ENCODE measurements at regions not wholly inside any gene's neighbourhood (a gene's known extent, or its start where the extent isn't known, plus 50 kb on each side); places are given as distances from the start of the nearest gene placed in this dataset.

- TF ChIP-seq, protein P1, sequence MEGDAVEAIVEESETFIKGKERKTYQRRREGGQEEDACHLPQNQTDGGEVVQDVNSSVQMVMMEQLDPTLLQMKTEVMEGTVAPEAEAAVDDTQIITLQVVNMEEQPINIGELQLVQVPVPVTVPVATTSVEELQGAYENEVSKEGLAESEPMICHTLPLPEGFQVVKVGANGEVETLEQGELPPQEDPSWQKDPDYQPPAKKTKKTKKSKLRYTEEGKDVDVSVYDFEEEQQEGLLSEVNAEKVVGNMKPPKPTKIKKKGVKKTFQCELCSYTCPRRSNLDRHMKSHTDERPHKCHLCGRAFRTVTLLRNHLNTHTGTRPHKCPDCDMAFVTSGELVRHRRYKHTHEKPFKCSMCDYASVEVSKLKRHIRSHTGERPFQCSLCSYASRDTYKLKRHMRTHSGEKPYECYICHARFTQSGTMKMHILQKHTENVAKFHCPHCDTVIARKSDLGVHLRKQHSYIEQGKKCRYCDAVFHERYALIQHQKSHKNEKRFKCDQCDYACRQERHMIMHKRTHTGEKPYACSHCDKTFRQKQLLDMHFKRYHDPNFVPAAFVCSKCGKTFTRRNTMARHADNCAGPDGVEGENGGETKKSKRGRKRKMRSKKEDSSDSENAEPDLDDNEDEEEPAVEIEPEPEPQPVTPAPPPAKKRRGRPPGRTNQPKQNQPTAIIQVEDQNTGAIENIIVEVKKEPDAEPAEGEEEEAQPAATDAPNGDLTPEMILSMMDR (conservative IDR thresholded peaks at IDR 0.05; ENCODE audit: low read depth, low read length): no peak
- TF ChIP-seq EZH2phosphoT487 (IDR thresholded peaks at IDR 0.05; ENCODE audit: borderline replicate concordance, low read length): no peak
Measured at GRCh38 chr22:47463220-47463619, 700.8 kb downstream of the TBC1D22A start.

All from PC-3 (cell line).